OCI-LY7 (cell line): ENCODE measurements at regions not wholly inside any gene's neighbourhood (a gene's known extent, or its start where the extent isn't known, plus 50 kb on each side); places are given as distances from the start of the nearest gene placed in this dataset.

Experiments
- BruUV-seq: library from RNA; stranded (reverse); fragments of 400-500 nt; replicated peaks from 2 replicates; lab custom pipeline; 2021; lab: Mats Ljungman, UMichigan
- CTCF ChIA-PET: fragments of 300-600 bp; sonication (Branson Sonifier 250); formaldehyde crosslinking; loops from one replicate; lab custom pipeline; 2022; ENCODE audit warnings: antibody characterized with exemption; ENCODE audit not compliant: unreplicated experiment; lab: Charles Lee
- POLR2A ChIA-PET: fragments of 300-600 bp; sonication (Branson Sonifier 250); formaldehyde crosslinking; loops from one replicate; lab custom pipeline; 2022; ENCODE audit warnings: antibody characterized with exemption; lab: Charles Lee
- DNase-seq: peaks from one replicate; pipeline ENCODE4 v3.0.0-alpha.2; 2015; ENCODE audit warnings: low spot score
- H2AFZ ChIP-seq: fragments of 200-600 bp; sonication (generic), shearing (Covaris generic); 2 replicates; pipeline ENCODE4 v1.6.1; 2014; ENCODE audit warnings: mild to moderate bottlenecking, antibody characterized with exemption, low read length, moderate library complexity
- H3K27ac ChIP-seq: fragments of 200-600 bp; sonication (generic); 2 replicates; pipeline ENCODE4 v1.5.1; 2014; ENCODE audit warnings: mixed run types, low read depth, mild to moderate bottlenecking, moderate library complexity, low read length, inconsistent platforms; ENCODE audit not compliant: poor library complexity, severe bottlenecking
- H3K36me3 ChIP-seq: fragments of 200-600 bp; sonication (generic); 2 replicates; pipeline ENCODE4 v1.6.1; 2014; ENCODE audit warnings: mild to moderate bottlenecking, antibody characterized with exemption, low read length, moderate library complexity, mixed read lengths; ENCODE audit not compliant: insufficient read depth
- H3K4me1 ChIP-seq: fragments of 200-600 bp; sonication (generic); 2 replicates; pipeline ENCODE4 v1.5.1; 2014; ENCODE audit warnings: mild to moderate bottlenecking, low read length; ENCODE audit not compliant: insufficient read depth, poor library complexity, severe bottlenecking
- H3K4me2 ChIP-seq: fragments of 200-600 bp; sonication (generic); 2 replicates; pipeline ENCODE4 v1.6.1; 2014; ENCODE audit warnings: mild to moderate bottlenecking, low read length
- H3K4me3 ChIP-seq: fragments of 200-600 bp; sonication (generic); 2 replicates; pipeline ENCODE4 v1.5.1; 2014; ENCODE audit warnings: mild to moderate bottlenecking, low read depth, low read length; ENCODE audit not compliant: poor library complexity, severe bottlenecking
- H3K79me2 ChIP-seq: fragments of 200-600 bp; sonication (generic); 2 replicates; pipeline ENCODE4 v1.6.1; 2016; ENCODE audit warnings: low read depth, mild to moderate bottlenecking, low read length, moderate library complexity, mixed read lengths; ENCODE audit not compliant: insufficient read depth
- H3K9me2 ChIP-seq: fragments of 200-600 bp; sonication (generic); 2 replicates; pipeline ENCODE4 v1.6.1; 2016; ENCODE audit warnings: mild to moderate bottlenecking, low read length, mixed read lengths; ENCODE audit not compliant: insufficient read depth
- H3K9me3 ChIP-seq: fragments of 200-600 bp; sonication (generic); 2 replicates; pipeline ENCODE4 v1.6.1; 2014; ENCODE audit warnings: mild to moderate bottlenecking, mixed run types, low read length, mixed read lengths
- H4K20me1 ChIP-seq: fragments of 200-600 bp; sonication (generic); 2 replicates; pipeline ENCODE4 v1.6.1; 2014; ENCODE audit warnings: mild to moderate bottlenecking, antibody characterized with exemption, low read length, moderate library complexity, mixed read lengths; ENCODE audit not compliant: insufficient read depth
- CTCF ChIP-seq: fragments of 200-600 bp; sonication (generic); conservative IDR thresholded peaks from 2 replicates; pipeline ENCODE4 v1.5.1; 2014; ENCODE audit warnings: mild to moderate bottlenecking, antibody characterized with exemption, low read length, moderate library complexity, mixed read lengths
- EZH2phosphoT487 ChIP-seq: fragments of 200-600 bp; sonication (generic); IDR thresholded peaks from 2 replicates; pipeline ENCODE4 v1.6.1; 2018; ENCODE audit warnings: low read depth, borderline replicate concordance, mild to moderate bottlenecking, mixed run types, antibody characterized with exemption, low read length, moderate library complexity, mixed read lengths
- intact Hi-C: fragments of 100-400 bp; cut with micrococcal nuclease; formaldehyde crosslinking; loops from one replicate; pipeline ENCODE4 v1.10.0; 2022; ENCODE audit not compliant: unreplicated experiment

GRCh38 chr1:222096883-222097282 is 355.0 kb upstream of the DUSP10 start:
- no peaks in the 10 kb centered on the region for H4K20me1 ChIP-seq
- no peaks in the 10 kb centered on the region for H3K79me2 ChIP-seq
- no peaks in the 10 kb centered on the region for H3K4me1 ChIP-seq
- BruUV-seq: no TSS peak
- no peak overlapping the region for H3K27ac ChIP-seq
- H2AFZ ChIP-seq: no peak overlapping the region
- no peak for TF ChIP-seq EZH2phosphoT487
- no peaks in the 10 kb centered on the region for H3K9me2 ChIP-seq
- no peak for DNase-seq
- ChIA-PET POLR2A (no interaction called here), CTCF (no interaction called here)
- H3K9me3 ChIP-seq: no peaks in the 10 kb centered on the region
- H3K4me2 ChIP-seq: no peak overlapping the region
- intact Hi-C loops: loop anchor here (2.0 kb wide), 1 partner anchor 358 kb away; no protein-coding TSS in a partner anchor
- no peaks in the 10 kb centered on the region for H3K36me3 ChIP-seq
- no peak overlapping the region for H3K4me3 ChIP-seq

- BruUV-seq: no TSS peak
- Histone ChIP-seq H2AFZ (no peak overlapping the region), H3K36me3 (no peaks in the 10 kb centered on the region), H3K9me3 (no peaks in the 10 kb centered on the region), H3K27ac (no peak overlapping the region), H3K9me2 (no peaks in the 10 kb centered on the region), H3K4me2 (no peak overlapping the region), H3K79me2 (no peaks in the 10 kb centered on the region), H4K20me1 (no peaks in the 10 kb centered on the region), H3K4me1 (no peaks in the 10 kb centered on the region), H3K4me3 (no peak overlapping the region)
- DNase-seq: no peak
- POLR2A ChIA-PET: no interaction called here
- intact Hi-C loops: loop anchor here (2.0 kb wide), 1 partner anchor 358 kb away; no protein-coding TSS in a partner anchor
- CTCF ChIA-PET: no interaction called here
- TF ChIP-seq CTCF (peak; percentile 54), EZH2phosphoT487 (no peak)
Measured at GRCh38 chr1:222096476-222096772, 354.5 kb upstream of the DUSP10 start.

GRCh38 chr1:222095606-222096475 is 354.0 kb upstream of the DUSP10 start:
- TF ChIP-seq EZH2phosphoT487 (no peak), CTCF (peak; percentile 87)
- peak; percentile 51 for DNase-seq
- no peak overlapping the region for H3K4me3 ChIP-seq
- no peaks in the 10 kb centered on the region for H3K36me3 ChIP-seq
- no TSS peak for BruUV-seq
- no peaks in the 10 kb centered on the region for H3K79me2 ChIP-seq
- H3K27ac ChIP-seq: no peak overlapping the region
- no peaks in the 10 kb centered on the region for H3K9me2 ChIP-seq
- H2AFZ ChIP-seq: no peak overlapping the region
- intact Hi-C loops: loop anchor here (2.0 kb wide), 1 partner anchor 359 kb away; no protein-coding TSS in a partner anchor
- H3K4me1 ChIP-seq: no peaks in the 10 kb centered on the region
- no peaks in the 10 kb centered on the region for H3K9me3 ChIP-seq
- no peaks in the 10 kb centered on the region for H4K20me1 ChIP-seq
- H3K4me2 ChIP-seq: no peak overlapping the region
- CTCF ChIA-PET: no interaction called here
- POLR2A ChIA-PET: no interaction called here
